Stimulated activated naive CD8-positive, alpha-beta T cell treated with anti-CD3 and anti-CD28 coated beads, Interleukin-15, Interleukin-2, amounts not matched to agents 100 ng/mL and 50 ng/mL, for 24 hours (primary cell): ENCODE measurements at regions not wholly inside any gene's neighbourhood (a gene's known extent, or its start where the extent isn't known, plus 50 kb on each side); places are given as distances from the start of the nearest gene placed in this dataset.

Experiments used
- H3K27ac Mint-ChIP-seq: one replicate; pipeline ENCODE4 v1.8.0; 2021; ENCODE audit warnings: mild to moderate bottlenecking, mixed read lengths
- H3K27me3 Mint-ChIP-seq: one replicate; pipeline ENCODE4 v1.8.0; 2021; ENCODE audit warnings: mixed read lengths
- H3K36me3 Mint-ChIP-seq: one replicate; pipeline ENCODE4 v1.8.0; 2021; ENCODE audit warnings: low read depth, mixed read lengths
- H3K4me1 Mint-ChIP-seq: one replicate; pipeline ENCODE4 v1.8.0; 2021; ENCODE audit warnings: low read depth, mixed read lengths
- H3K4me3 Mint-ChIP-seq: one replicate; pipeline ENCODE4 v1.8.0; 2021; ENCODE audit warnings: mild to moderate bottlenecking, mixed read lengths
- H3K9me3 Mint-ChIP-seq: one replicate; pipeline ENCODE4 v1.8.0; 2021; ENCODE audit warnings: mixed read lengths

GRCh38 chr16:87077750-87078127 lies 239.5 kb downstream of the C16orf95 start:
- Mint-ChIP-seq H3K36me3 (peaks cover 8% of the 10 kb centered on the region), H3K4me3 (no peak overlapping the region), H3K27ac (no peak overlapping the region), H3K9me3 (peaks cover 30% of the 10 kb centered on the region), H3K4me1 (no peaks in the 10 kb centered on the region), H3K27me3 (peaks cover 13% of the 10 kb centered on the region)

- no peaks in the 10 kb centered on the region for H3K4me1 Mint-ChIP-seq
- no peak overlapping the region for H3K4me3 Mint-ChIP-seq
- peaks cover 14% of the 10 kb centered on the region for H3K36me3 Mint-ChIP-seq
- H3K27me3 Mint-ChIP-seq: peaks cover 14% of the 10 kb centered on the region
- H3K9me3 Mint-ChIP-seq: peaks cover 35% of the 10 kb centered on the region
- no peak overlapping the region for H3K27ac Mint-ChIP-seq
Measured at GRCh38 chr16:87080571-87081167, 236.5 kb downstream of the C16orf95 start.

- H3K4me1 Mint-ChIP-seq: no peaks in the 10 kb centered on the region
- no peak overlapping the region for H3K4me3 Mint-ChIP-seq
- peaks cover 11% of the 10 kb centered on the region for H3K36me3 Mint-ChIP-seq
- H3K27ac Mint-ChIP-seq: no peak overlapping the region
- peaks cover 3% of the 10 kb centered on the region for H3K27me3 Mint-ChIP-seq
- H3K9me3 Mint-ChIP-seq: peaks cover 21% of the 10 kb centered on the region
Measured at GRCh38 chr16:87085441-87085840, 231.8 kb downstream of the C16orf95 start.

- Mint-ChIP-seq H3K27me3 (peaks cover 3% of the 10 kb centered on the region), H3K36me3 (peaks cover 8% of the 10 kb centered on the region), H3K27ac (no peak overlapping the region), H3K4me3 (no peak overlapping the region), H3K4me1 (no peaks in the 10 kb centered on the region), H3K9me3 (peaks cover 14% of the 10 kb centered on the region)
Measured at GRCh38 chr16:87086156-87086555, 231.0 kb downstream of the C16orf95 start.

GRCh38 chr16:87086575-87086974 lies 230.6 kb downstream of the C16orf95 start:
- Mint-ChIP-seq H3K4me1 (no peaks in the 10 kb centered on the region), H3K27ac (no peak overlapping the region), H3K36me3 (peaks cover 8% of the 10 kb centered on the region), H3K27me3 (peaks cover 6% of the 10 kb centered on the region), H3K9me3 (peaks cover 11% of the 10 kb centered on the region), H3K4me3 (no peak overlapping the region)

- no peak overlapping the region for H3K4me3 Mint-ChIP-seq
- no peaks in the 10 kb centered on the region for H3K9me3 Mint-ChIP-seq
- H3K4me1 Mint-ChIP-seq: no peaks in the 10 kb centered on the region
- H3K27me3 Mint-ChIP-seq: peaks cover 5% of the 10 kb centered on the region
- no peaks in the 10 kb centered on the region for H3K36me3 Mint-ChIP-seq
- H3K27ac Mint-ChIP-seq: no peak overlapping the region
Measured at GRCh38 chr16:87092958-87093357, 224.2 kb downstream of the C16orf95 start.

GRCh38 chr16:87093804-87094555 lies 223.2 kb downstream of the C16orf95 start:
- H3K4me3 Mint-ChIP-seq: no peak overlapping the region
- H3K27ac Mint-ChIP-seq: no peak overlapping the region
- no peaks in the 10 kb centered on the region for H3K4me1 Mint-ChIP-seq
- no peaks in the 10 kb centered on the region for H3K9me3 Mint-ChIP-seq
- peaks cover 10% of the 10 kb centered on the region for H3K27me3 Mint-ChIP-seq
- no peaks in the 10 kb centered on the region for H3K36me3 Mint-ChIP-seq

- Mint-ChIP-seq H3K27me3 (peaks cover 10% of the 10 kb centered on the region), H3K4me3 (no peak overlapping the region), H3K9me3 (no peaks in the 10 kb centered on the region), H3K27ac (no peak overlapping the region), H3K36me3 (no peaks in the 10 kb centered on the region), H3K4me1 (no peaks in the 10 kb centered on the region)
Measured at GRCh38 chr16:87094556-87094865, 222.7 kb downstream of the C16orf95 start.

- Mint-ChIP-seq H3K27me3 (peaks cover 10% of the 10 kb centered on the region), H3K36me3 (no peaks in the 10 kb centered on the region), H3K9me3 (no peaks in the 10 kb centered on the region), H3K4me3 (no peak overlapping the region), H3K4me1 (no peaks in the 10 kb centered on the region), H3K27ac (no peak overlapping the region)
Measured at GRCh38 chr16:87095271-87095670, 221.9 kb downstream of the C16orf95 start.

- H3K27me3 Mint-ChIP-seq: peaks cover 5% of the 10 kb centered on the region
Measured at GRCh38 chr16:87096746-87097333, 220.4 kb downstream of the C16orf95 start.

GRCh38 chr16:87098361-87098760 lies 218.8 kb downstream of the C16orf95 start:
- H3K27me3 Mint-ChIP-seq: peaks cover 5% of the 10 kb centered on the region
- H3K4me1 Mint-ChIP-seq: no peaks in the 10 kb centered on the region
- H3K4me3 Mint-ChIP-seq: no peak overlapping the region
- no peak overlapping the region for H3K27ac Mint-ChIP-seq
- H3K36me3 Mint-ChIP-seq: no peaks in the 10 kb centered on the region
- H3K9me3 Mint-ChIP-seq: no peaks in the 10 kb centered on the region

More at GRCh38 chr16:87096746-87097333, 220.4 kb downstream of the C16orf95 start:
- no peak overlapping the region for H3K4me3 Mint-ChIP-seq
- no peaks in the 10 kb centered on the region for H3K9me3 Mint-ChIP-seq
- no peaks in the 10 kb centered on the region for H3K4me1 Mint-ChIP-seq
- no peaks in the 10 kb centered on the region for H3K36me3 Mint-ChIP-seq
- H3K27ac Mint-ChIP-seq: no peak overlapping the region

- no peaks in the 10 kb centered on the region for H3K4me1 Mint-ChIP-seq
- H3K9me3 Mint-ChIP-seq: peaks cover under 1% of the 10 kb centered on the region
- no peak overlapping the region for H3K27ac Mint-ChIP-seq
- H3K36me3 Mint-ChIP-seq: no peaks in the 10 kb centered on the region
- H3K27me3 Mint-ChIP-seq: peaks cover 5% of the 10 kb centered on the region
- H3K4me3 Mint-ChIP-seq: no peak overlapping the region
Measured at GRCh38 chr16:87098976-87099720, 218.0 kb downstream of the C16orf95 start.

- H3K27ac Mint-ChIP-seq: no peak overlapping the region
- H3K36me3 Mint-ChIP-seq: no peaks in the 10 kb centered on the region
- H3K9me3 Mint-ChIP-seq: peaks cover 7% of the 10 kb centered on the region
- H3K4me1 Mint-ChIP-seq: no peaks in the 10 kb centered on the region
- no peak overlapping the region for H3K4me3 Mint-ChIP-seq
- H3K27me3 Mint-ChIP-seq: peaks cover 10% of the 10 kb centered on the region
Measured at GRCh38 chr16:87100306-87101058, 216.7 kb downstream of the C16orf95 start.

GRCh38 chr16:87101903-87102302 lies 215.3 kb downstream of the C16orf95 start:
- Mint-ChIP-seq H3K36me3 (no peaks in the 10 kb centered on the region), H3K27me3 (peaks cover 10% of the 10 kb centered on the region), H3K4me1 (no peaks in the 10 kb centered on the region), H3K9me3 (peaks cover 7% of the 10 kb centered on the region), H3K4me3 (no peak overlapping the region), H3K27ac (no peak overlapping the region)
